ENCODE measurements at regions not wholly inside any gene's neighbourhood (a gene's known extent, or its start where the extent isn't known, plus 50 kb on each side); places are given as distances from the start of the nearest gene placed in this dataset.

- TF ChIP-seq, protein P1, sequence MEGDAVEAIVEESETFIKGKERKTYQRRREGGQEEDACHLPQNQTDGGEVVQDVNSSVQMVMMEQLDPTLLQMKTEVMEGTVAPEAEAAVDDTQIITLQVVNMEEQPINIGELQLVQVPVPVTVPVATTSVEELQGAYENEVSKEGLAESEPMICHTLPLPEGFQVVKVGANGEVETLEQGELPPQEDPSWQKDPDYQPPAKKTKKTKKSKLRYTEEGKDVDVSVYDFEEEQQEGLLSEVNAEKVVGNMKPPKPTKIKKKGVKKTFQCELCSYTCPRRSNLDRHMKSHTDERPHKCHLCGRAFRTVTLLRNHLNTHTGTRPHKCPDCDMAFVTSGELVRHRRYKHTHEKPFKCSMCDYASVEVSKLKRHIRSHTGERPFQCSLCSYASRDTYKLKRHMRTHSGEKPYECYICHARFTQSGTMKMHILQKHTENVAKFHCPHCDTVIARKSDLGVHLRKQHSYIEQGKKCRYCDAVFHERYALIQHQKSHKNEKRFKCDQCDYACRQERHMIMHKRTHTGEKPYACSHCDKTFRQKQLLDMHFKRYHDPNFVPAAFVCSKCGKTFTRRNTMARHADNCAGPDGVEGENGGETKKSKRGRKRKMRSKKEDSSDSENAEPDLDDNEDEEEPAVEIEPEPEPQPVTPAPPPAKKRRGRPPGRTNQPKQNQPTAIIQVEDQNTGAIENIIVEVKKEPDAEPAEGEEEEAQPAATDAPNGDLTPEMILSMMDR (IDR thresholded peaks at IDR 0.05) = no peak
- no peak for DNase-seq (ENCODE audit: extremely low spot score, unreplicated experiment)
- Mint-ChIP-seq H3K4me3 (ENCODE audit: unreplicated experiment) (no peak overlapping the region), H3K9me3 (ENCODE audit: unreplicated experiment) (peaks cover 27% of the 10 kb centered on the region), H3K27me3 (ENCODE audit: unreplicated experiment) (no peaks in the 10 kb centered on the region), H3K36me3 (ENCODE audit: unreplicated experiment) (peaks cover 2% of the 10 kb centered on the region), H3K27ac (ENCODE audit: unreplicated experiment) (no peak overlapping the region), H3K4me1 (ENCODE audit: unreplicated experiment) (no peaks in the 10 kb centered on the region)
These were observed 481.7 kb upstream of the CLINT1 start for GRCh38 chr5:158340608-158341007.

- Mint-ChIP-seq H3K4me1 (ENCODE audit: unreplicated experiment) (no peaks in the 10 kb centered on the region), H3K36me3 (ENCODE audit: unreplicated experiment) (peaks cover 7% of the 10 kb centered on the region), H3K4me3 (ENCODE audit: unreplicated experiment) (no peak overlapping the region), H3K9me3 (ENCODE audit: unreplicated experiment) (peaks cover 16% of the 10 kb centered on the region), H3K27ac (ENCODE audit: unreplicated experiment) (no peak overlapping the region), H3K27me3 (ENCODE audit: unreplicated experiment) (no peaks in the 10 kb centered on the region)
- TF ChIP-seq, protein P1 (IDR thresholded peaks at IDR 0.05) = no peak
- no peak for DNase-seq (ENCODE audit: extremely low spot score, unreplicated experiment)
These were observed 467.3 kb upstream of the CLINT1 start for GRCh38 chr5:158326256-158326655.

DNA sequence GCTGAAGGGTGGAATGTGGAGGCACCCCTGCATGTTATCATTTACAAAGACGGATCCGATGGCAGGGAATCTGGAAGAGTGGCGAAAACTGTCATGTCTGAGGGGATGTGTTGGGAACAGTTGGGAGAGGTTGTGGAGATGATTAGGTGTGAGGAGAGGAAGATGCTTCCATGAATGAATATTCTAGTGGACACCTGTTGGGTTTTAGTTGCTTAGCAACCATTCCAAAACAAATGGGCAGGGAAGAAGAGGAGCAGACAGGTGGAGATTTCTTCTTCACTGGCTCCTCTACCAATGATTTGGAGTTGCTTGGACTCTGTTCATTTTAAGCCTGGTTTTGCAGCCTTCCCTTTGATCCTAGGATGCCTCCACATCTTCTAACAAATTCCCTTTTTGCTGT, 465.3 kb upstream of the CLINT1 start:
- Mint-ChIP-seq H3K4me3 (ENCODE audit: unreplicated experiment) (no peak overlapping the region), H3K27ac (ENCODE audit: unreplicated experiment) (no peak overlapping the region), H3K27me3 (ENCODE audit: unreplicated experiment) (no peaks in the 10 kb centered on the region), H3K9me3 (ENCODE audit: unreplicated experiment) (peaks cover 1% of the 10 kb centered on the region), H3K36me3 (ENCODE audit: unreplicated experiment) (no peaks in the 10 kb centered on the region), H3K4me1 (ENCODE audit: unreplicated experiment) (no peaks in the 10 kb centered on the region)
- TF ChIP-seq, protein P1 (IDR thresholded peaks at IDR 0.05) = no peak
- no peak for DNase-seq (ENCODE audit: extremely low spot score, unreplicated experiment)

DNA sequence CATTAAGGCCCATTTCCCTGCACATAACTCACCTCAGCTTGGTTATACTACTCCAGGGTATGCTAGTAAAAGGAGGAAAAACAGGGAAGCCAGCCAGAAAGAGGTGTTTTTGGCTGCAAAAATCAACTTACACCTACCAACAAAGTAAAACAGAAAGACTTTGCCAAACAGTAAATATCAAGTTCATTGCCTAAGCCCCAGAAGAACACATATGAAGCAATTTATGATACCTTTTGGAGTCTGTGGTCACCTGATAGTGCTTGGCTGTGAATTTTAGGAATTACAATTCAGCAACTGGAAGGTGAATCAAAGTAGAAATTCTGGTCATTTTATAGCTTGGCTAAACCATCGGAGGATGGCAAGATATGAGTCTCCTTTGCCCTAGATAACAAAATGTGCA, 463.7 kb upstream of the CLINT1 start:
- Mint-ChIP-seq H3K4me3 (ENCODE audit: unreplicated experiment) (no peak overlapping the region), H3K9me3 (ENCODE audit: unreplicated experiment) (no peaks in the 10 kb centered on the region), H3K36me3 (ENCODE audit: unreplicated experiment) (no peaks in the 10 kb centered on the region), H3K27ac (ENCODE audit: unreplicated experiment) (no peak overlapping the region), H3K27me3 (ENCODE audit: unreplicated experiment) (no peaks in the 10 kb centered on the region), H3K4me1 (ENCODE audit: unreplicated experiment) (no peaks in the 10 kb centered on the region)
- DNase-seq (ENCODE audit: extremely low spot score, unreplicated experiment) = no peak
- TF ChIP-seq, protein P1 (IDR thresholded peaks at IDR 0.05) = no peak

DNA sequence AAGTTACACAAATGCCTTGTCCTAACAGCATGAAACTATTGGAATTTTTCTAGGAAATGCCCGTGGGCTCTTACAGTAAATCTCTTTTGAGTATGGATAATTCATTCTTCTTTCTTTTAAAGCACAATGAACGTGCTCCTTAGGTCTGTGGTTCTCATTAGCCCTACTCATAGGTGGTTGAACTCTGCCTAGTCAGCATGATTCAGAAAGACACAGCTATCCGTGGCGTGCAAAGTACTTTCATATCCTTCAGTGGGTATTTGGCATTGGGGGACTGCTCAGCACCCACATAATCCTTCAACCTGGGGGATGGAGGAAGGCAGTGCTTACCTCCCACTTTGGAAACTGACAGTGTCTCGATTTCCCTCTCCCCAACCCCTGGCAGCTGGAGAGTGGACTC, 462.0 kb upstream of the CLINT1 start:
- TF ChIP-seq, protein P1 (IDR thresholded peaks at IDR 0.05) = no peak
- Mint-ChIP-seq H3K9me3 (ENCODE audit: unreplicated experiment) (no peaks in the 10 kb centered on the region), H3K27ac (ENCODE audit: unreplicated experiment) (no peak overlapping the region), H3K36me3 (ENCODE audit: unreplicated experiment) (no peaks in the 10 kb centered on the region), H3K4me3 (ENCODE audit: unreplicated experiment) (no peak overlapping the region), H3K4me1 (ENCODE audit: unreplicated experiment) (no peaks in the 10 kb centered on the region), H3K27me3 (ENCODE audit: unreplicated experiment) (no peaks in the 10 kb centered on the region)
- DNase-seq (ENCODE audit: extremely low spot score, unreplicated experiment) = no peak
